Panc1 (cell line): ENCODE measurements at regions not wholly inside any gene's neighbourhood (a gene's known extent, or its start where the extent isn't known, plus 50 kb on each side); places are given as distances from the start of the nearest gene placed in this dataset.

ENCODE experiments used
- ATAC-seq: fragments of 200-7000 bp; cut with Tn5 transposase; 2 replicates; pipeline ENCODE4 v1.9.1; 2020; ENCODE audit warnings: mild to moderate bottlenecking, moderate library complexity
- BruUV-seq: library from RNA; stranded (reverse); fragments of 400-500 nt; replicated peaks from 2 replicates; lab custom pipeline; 2021; lab: Mats Ljungman, UMichigan
- CTCF ChIA-PET: fragments of 300-600 bp; sonication (Branson Sonifier 250); formaldehyde crosslinking; loops from one replicate; lab custom pipeline; 2022; ENCODE audit warnings: antibody characterized with exemption; lab: Charles Lee
- POLR2A ChIA-PET: fragments of 300-600 bp; sonication (Branson Sonifier 250); formaldehyde crosslinking; loops from one replicate; lab custom pipeline; 2022; ENCODE audit warnings: antibody characterized with exemption; lab: Charles Lee
- DNase-seq: peaks from one replicate; pipeline ENCODE4 v3.0.0-alpha.2; 2010; ENCODE audit warnings: low read depth, low spot score
- H3K27ac ChIP-seq: 2 replicates; pipeline ENCODE4 v1.5.1; 2011; ENCODE audit warnings: mild to moderate bottlenecking, low read length, inconsistent platforms
- H3K27me3 ChIP-seq: fragments of 200-500 bp; sonication (Bioruptor generic); 2 replicates; pipeline ENCODE4 v1.6.0; 2014; ENCODE audit warnings: low read length, inconsistent platforms; ENCODE audit not compliant: control insufficient read depth, insufficient read depth
- H3K36me3 ChIP-seq: fragments of 200-500 bp; sonication (Bioruptor generic); 2 replicates; pipeline ENCODE4 v1.5.1; 2014; ENCODE audit warnings: inconsistent platforms, mild to moderate bottlenecking, low read length, moderate library complexity; ENCODE audit not compliant: control insufficient read depth, insufficient read depth
- H3K4me1 ChIP-seq: 2 replicates; pipeline ENCODE4 v1.5.1; 2011; ENCODE audit warnings: inconsistent platforms, mild to moderate bottlenecking, low read length, moderate library complexity; ENCODE audit not compliant: control insufficient read depth, insufficient read depth
- H3K4me3 ChIP-seq, 2 experiments: 2 replicates each; pipeline ENCODE4 v1.5.1; 2011 to 2012; ENCODE audit warnings: low read depth in 2 of 2, low read length in 2 of 2, mild to moderate bottlenecking in 2 of 2, inconsistent platforms in 1 of 2, moderate library complexity in 1 of 2
- H3K9me3 ChIP-seq: fragments of 200-500 bp; sonication (Bioruptor generic); 2 replicates; pipeline ENCODE4 v1.5.1; 2014; ENCODE audit warnings: low read depth, mild to moderate bottlenecking, inconsistent platforms, low read length, moderate library complexity; ENCODE audit not compliant: control insufficient read depth, insufficient read depth
- CTCF ChIP-seq: fragments of 450-650 bp; IDR thresholded peaks from 2 replicates; pipeline ENCODE4 v1.5.1; 2017; ENCODE audit warnings: mild to moderate bottlenecking
- POLR2AphosphoS5 ChIP-seq: IDR thresholded peaks from 2 replicates; pipeline ENCODE4 v1.6.1; 2012; ENCODE audit warnings: mild to moderate bottlenecking, low read depth, low read length, moderate library complexity
- REST ChIP-seq, 2 experiments: IDR thresholded peaks; 2 replicates each; pipeline ENCODE4 v1.6.1; 2011 to 2012; ENCODE audit warnings: low read depth in 2 of 2, control low read depth in 1 of 2, low read length in 1 of 2, mild to moderate bottlenecking in 1 of 2, moderate library complexity in 1 of 2; ENCODE audit not compliant: insufficient read depth in 1 of 2
- SIN3A ChIP-seq: IDR thresholded peaks from 2 replicates; pipeline ENCODE4 v1.6.1; 2012; ENCODE audit warnings: low read depth, mild to moderate bottlenecking, low read length, moderate library complexity, borderline replicate concordance; ENCODE audit not compliant: insufficient read depth
- TCF7L2 ChIP-seq: IDR thresholded peaks from 2 replicates; pipeline ENCODE4 v1.6.1; 2011; ENCODE audit warnings: mild to moderate bottlenecking, low read depth, low read length, inconsistent platforms
- in situ Hi-C: cut with HindIII; loops from 2 replicates; pipeline ENCODE4 v1.10.0; 2016; ENCODE audit warnings: low sequenced_read_pairs, low pct_unique_long_range_greater_than_20kb
- intact Hi-C: fragments of 100-400 bp; cut with micrococcal nuclease; formaldehyde crosslinking; loops from one replicate; pipeline ENCODE4 v1.10.0; 2022; ENCODE audit not compliant: unreplicated experiment

- ATAC-seq = no peak
- no peaks in the 10 kb centered on the region for H3K27me3 ChIP-seq
- H3K4me1 ChIP-seq = peaks cover 3% of the 10 kb centered on the region; the same call in 1 of the 2 replicates
- in situ Hi-C loops (no loop called here), intact Hi-C loops (no loop called here)
- no peaks in the 10 kb centered on the region for H3K9me3 ChIP-seq
- H3K36me3 ChIP-seq = no peaks in the 10 kb centered on the region
- no peak for DNase-seq
- CTCF ChIA-PET = no interaction called here
- POLR2A ChIA-PET = no interaction called here
- TF ChIP-seq REST (IDR thresholded peaks at IDR 0.05; ENCODE audit: insufficient read depth in 1 of 2, low read depth in 2 of 2, low read length in 1 of 2) = no peak
- TF ChIP-seq SIN3A = no peak
- no peak for TF ChIP-seq POLR2AphosphoS5
- TF ChIP-seq TCF7L2 = no peak
- no peak for TF ChIP-seq CTCF
- no peak overlapping the region for H3K4me3 ChIP-seq
- H3K27ac ChIP-seq = no peak overlapping the region
- no TSS peak for BruUV-seq
Observed at GRCh38 chr12:98401427-98401826, 114.0 kb upstream of the TMPO start.

GRCh38 chr12:98402091-98402490 lies 113.3 kb upstream of the TMPO start:
- in situ Hi-C loops = no loop called here
- H3K27ac ChIP-seq = no peak overlapping the region

More at GRCh38 chr12:98402091-98402490, 113.3 kb upstream of the TMPO start:
- TF ChIP-seq REST (IDR thresholded peaks at IDR 0.05; ENCODE audit: insufficient read depth in 1 of 2, low read depth in 2 of 2, low read length in 1 of 2) (no peak), TCF7L2 (no peak), SIN3A (no peak), CTCF (no peak), POLR2AphosphoS5 (no peak)
- H3K4me1 ChIP-seq = peaks cover 3% of the 10 kb centered on the region; the same call in 1 of the 2 replicates
- H3K9me3 ChIP-seq = no peaks in the 10 kb centered on the region
- CTCF ChIA-PET = no interaction called here
- no peak overlapping the region for H3K4me3 ChIP-seq
- H3K27me3 ChIP-seq = no peaks in the 10 kb centered on the region
- BruUV-seq = no TSS peak
- ATAC-seq (no peak), DNase-seq (no peak)
- H3K36me3 ChIP-seq = no peaks in the 10 kb centered on the region
- intact Hi-C loops = no loop called here
- POLR2A ChIA-PET = no interaction called here
